ENCODE measurements at regions not wholly inside any gene's neighbourhood (a gene's known extent, or its start where the extent isn't known, plus 50 kb on each side); places are given as distances from the start of the nearest gene placed in this dataset.

- TF ChIP-seq EP300 (IDR thresholded peaks at IDR 0.05; ENCODE audit: low read depth), result no peak
- WGBS, 2 donors (ENCODE audit: low coverage in 1 of 2), result 65 to 100% methylated on average over 1 to 2 of the region's 2 CpGs
- Histone ChIP-seq H3K36me3 (no peaks in the 10 kb centered on the region), H3K27ac (no peak overlapping the region), H3K4me3 (no peak overlapping the region), H3K4me1 (no peaks in the 10 kb centered on the region), H3K27me3 (no peaks in the 10 kb centered on the region), H3K9me3 (no peaks in the 10 kb centered on the region)
- DNase-seq, result no peak
- intact Hi-C loops (cut with DNase I; ENCODE audit: low total_unique reads), result no loop called here
- in situ Hi-C loops (cut with MboI; ENCODE audit: low pct_ligation_motif_present in 1 of 4, low pct_unique_long_range_greater_than_20kb in 1 of 4, low sequenced_read_pairs in 3 of 4), result no loop called here
These were observed 324.9 kb upstream of the ZNF507 start for GRCh38 chr19:32020538-32020937.

- 57 to 66% methylated on average over 1 to 9 of the region's 9 CpGs for WGBS, 2 donors (ENCODE audit: low coverage in 1 of 2)
- intact Hi-C loops (cut with DNase I; ENCODE audit: low total_unique reads), result no loop called here
- H3K27me3 ChIP-seq, result no peaks in the 10 kb centered on the region
- H3K9me3 ChIP-seq, result no peaks in the 10 kb centered on the region
- TF ChIP-seq EP300 (IDR thresholded peaks at IDR 0.05; ENCODE audit: low read depth) (no peak), POLR2AphosphoS5 (IDR thresholded peaks at IDR 0.05) (no peak), POLR2A (IDR thresholded peaks at IDR 0.05) (no peak)
- TF ChIP-seq, protein P1, sequence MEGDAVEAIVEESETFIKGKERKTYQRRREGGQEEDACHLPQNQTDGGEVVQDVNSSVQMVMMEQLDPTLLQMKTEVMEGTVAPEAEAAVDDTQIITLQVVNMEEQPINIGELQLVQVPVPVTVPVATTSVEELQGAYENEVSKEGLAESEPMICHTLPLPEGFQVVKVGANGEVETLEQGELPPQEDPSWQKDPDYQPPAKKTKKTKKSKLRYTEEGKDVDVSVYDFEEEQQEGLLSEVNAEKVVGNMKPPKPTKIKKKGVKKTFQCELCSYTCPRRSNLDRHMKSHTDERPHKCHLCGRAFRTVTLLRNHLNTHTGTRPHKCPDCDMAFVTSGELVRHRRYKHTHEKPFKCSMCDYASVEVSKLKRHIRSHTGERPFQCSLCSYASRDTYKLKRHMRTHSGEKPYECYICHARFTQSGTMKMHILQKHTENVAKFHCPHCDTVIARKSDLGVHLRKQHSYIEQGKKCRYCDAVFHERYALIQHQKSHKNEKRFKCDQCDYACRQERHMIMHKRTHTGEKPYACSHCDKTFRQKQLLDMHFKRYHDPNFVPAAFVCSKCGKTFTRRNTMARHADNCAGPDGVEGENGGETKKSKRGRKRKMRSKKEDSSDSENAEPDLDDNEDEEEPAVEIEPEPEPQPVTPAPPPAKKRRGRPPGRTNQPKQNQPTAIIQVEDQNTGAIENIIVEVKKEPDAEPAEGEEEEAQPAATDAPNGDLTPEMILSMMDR (IDR thresholded peaks at IDR 0.05), result no peak
- no peak overlapping the region for H3K27ac ChIP-seq
- no peaks in the 10 kb centered on the region for H3K4me1 ChIP-seq
- in situ Hi-C loops (cut with MboI; ENCODE audit: low pct_ligation_motif_present in 1 of 4, low pct_unique_long_range_greater_than_20kb in 1 of 4, low sequenced_read_pairs in 3 of 4), result no loop called here
- no peak for DNase-seq
- H3K4me3 ChIP-seq, result no peak overlapping the region
- H3K36me3 ChIP-seq, result no peaks in the 10 kb centered on the region
These were observed 323.3 kb upstream of the ZNF507 start for GRCh38 chr19:32022044-32022640.

GRCh38 chr19:32022731-32023563 lies 322.5 kb upstream of the ZNF507 start:
- H3K4me3 ChIP-seq, result no peak overlapping the region
- H3K36me3 ChIP-seq, result no peaks in the 10 kb centered on the region
- DNase-seq, result no peak
- no peaks in the 10 kb centered on the region for H3K27me3 ChIP-seq
- intact Hi-C loops (cut with DNase I; ENCODE audit: low total_unique reads) (no loop called here), in situ Hi-C loops (cut with MboI; ENCODE audit: low pct_ligation_motif_present in 1 of 4, low pct_unique_long_range_greater_than_20kb in 1 of 4, low sequenced_read_pairs in 3 of 4) (no loop called here)
- H3K27ac ChIP-seq, result no peak overlapping the region
- TF ChIP-seq, protein P1 (IDR thresholded peaks at IDR 0.05), result no peak
- WGBS, 2 donors (ENCODE audit: low coverage in 1 of 2), result 57 to 65% methylated on average over 15 to 29 of the region's 29 CpGs
- H3K9me3 ChIP-seq, result no peaks in the 10 kb centered on the region
- no peaks in the 10 kb centered on the region for H3K4me1 ChIP-seq

DNA sequence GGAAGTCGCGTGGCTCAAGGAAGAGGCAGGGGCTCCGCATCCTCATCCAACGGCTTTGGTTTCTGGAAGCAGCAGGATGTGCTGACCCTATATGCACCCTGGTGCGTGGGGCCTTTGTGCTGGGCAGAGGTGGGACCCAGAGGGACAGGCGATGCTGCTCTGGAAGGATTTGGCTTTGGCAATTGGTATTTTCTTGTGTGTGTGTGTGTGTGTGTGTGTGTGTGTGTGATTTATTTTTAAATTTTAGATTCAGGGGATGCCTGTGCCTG lies 321.9 kb upstream of the ZNF507 start:
- no peak overlapping the region for H3K27ac ChIP-seq
- no peak for DNase-seq
- WGBS, 2 donors (ENCODE audit: low coverage in 1 of 2), result 82% methylated on average over 6 of the region's 6 CpGs; no CpG with 5 or more reads in 1 of the 2 donors
- H3K4me3 ChIP-seq, result no peak overlapping the region
- no peaks in the 10 kb centered on the region for H3K4me1 ChIP-seq
- TF ChIP-seq, protein P1 (IDR thresholded peaks at IDR 0.05), result no peak
- no peak for TF ChIP-seq EP300 (IDR thresholded peaks at IDR 0.05; ENCODE audit: low read depth)
- in situ Hi-C loops (cut with MboI; ENCODE audit: low pct_ligation_motif_present in 1 of 4, low pct_unique_long_range_greater_than_20kb in 1 of 4, low sequenced_read_pairs in 3 of 4), result no loop called here
- intact Hi-C loops (cut with DNase I; ENCODE audit: low total_unique reads), result no loop called here
- H3K27me3 ChIP-seq, result no peaks in the 10 kb centered on the region
- no peaks in the 10 kb centered on the region for H3K36me3 ChIP-seq
- no peaks in the 10 kb centered on the region for H3K9me3 ChIP-seq

- 84 to 90% methylated on average over 5 to 6 of the region's 6 CpGs for WGBS, 2 donors (ENCODE audit: low coverage in 1 of 2)
- in situ Hi-C loops (cut with MboI; ENCODE audit: low pct_ligation_motif_present in 1 of 4, low pct_unique_long_range_greater_than_20kb in 1 of 4, low sequenced_read_pairs in 3 of 4), result loop anchor here in 1 of 4 donors (25.0 kb wide), 2 partner anchors 342 to 1342 kb away; no protein-coding TSS in a partner anchor
- intact Hi-C loops (cut with DNase I; ENCODE audit: low total_unique reads), result no loop called here
These were observed 316.2 kb upstream of the ZNF507 start for GRCh38 chr19:32029235-32029634.

More at GRCh38 chr19:32029235-32029634, 316.2 kb upstream of the ZNF507 start:
- Histone ChIP-seq H3K27me3 (no peaks in the 10 kb centered on the region), H3K27ac (no peak overlapping the region), H3K9me3 (no peaks in the 10 kb centered on the region), H3K4me1 (no peaks in the 10 kb centered on the region), H3K36me3 (no peaks in the 10 kb centered on the region), H3K4me3 (no peak overlapping the region)
- TF ChIP-seq POLR2A (IDR thresholded peaks at IDR 0.05) (no peak), POLR2AphosphoS5 (IDR thresholded peaks at IDR 0.05) (no peak), EP300 (IDR thresholded peaks at IDR 0.05; ENCODE audit: low read depth) (no peak)
- TF ChIP-seq, protein P1 (IDR thresholded peaks at IDR 0.05), result no peak
- no peak for DNase-seq

Measured in transverse colon (tissue), 4 donors.